Pancreas (tissue), 10 donors: ENCODE measurements at regions not wholly inside any gene's neighbourhood (a gene's known extent, or its start where the extent isn't known, plus 50 kb on each side); places are given as distances from the start of the nearest gene placed in this dataset.
A peak's percentile ranks its signal among the peaks of the same experiment; 100 is the strongest.

Source experiments
- ATAC-seq, 4 donors: fragments of 200-7000 bp; cut with Tn5 transposase; one replicate each; pipeline versions ENCODE4 v1.8.0 to v1.9.1; 2020; ENCODE audit warnings: mild to moderate bottlenecking in 4 of 4, moderate library complexity in 4 of 4
- DNase-seq, 6 donors: peaks; one replicate each; pipeline ENCODE4 v3.0.0-alpha.2; 2020
- FAIRE-seq: peaks from 2 replicates; lab custom pipeline; 2012; peaks lifted over from hg19 to GRCh38; lab: Jason Lieb, UNC
- H3K27ac ChIP-seq, 4 donors: fragments of 200-600 bp; sonication (generic); 1 replicate in 3 of 4; 2 replicates in 1 of 4; pipeline versions ENCODE4 v1.5.0 to v1.8.0; 2020
- H3K27me3 ChIP-seq, 4 donors: fragments of 200-600 bp; one replicate each; pipeline ENCODE4 v1.8.0; 2021
- H3K36me3 ChIP-seq, 3 donors: fragments of 200-600 bp; sonication (generic) in 1 of 3; one replicate each; pipeline versions ENCODE4 v1.5.0 to v1.8.0; 2020 to 2021
- H3K4me1 ChIP-seq, 3 donors: fragments of 200-600 bp; one replicate each; pipeline ENCODE4 v1.8.0; 2021
- H3K4me3 ChIP-seq, 4 donors: fragments of 200-600 bp; sonication (generic) in 2 of 4; one replicate each; pipeline versions ENCODE4 v1.5.0 to v1.8.0; 2020 to 2021
- H3K9me3 ChIP-seq, 4 donors: fragments of 200-600 bp; one replicate each; pipeline ENCODE4 v1.8.0; 2021
- WGBS, 2 donors: extraction: QIAGEN DNeasy Blood & Tissue Kit; methylation state at CpG; one replicate each; pipeline ENCODE4 v1.1.7; 2013; 5-methylcytosine and 5-hydroxymethylcytosine counted together
- intact Hi-C, 3 donors: fragments of 100-400 bp; cut with DNase I; formaldehyde crosslinking; loops; one replicate each; pipeline versions ENCODE4 v1.11.1 to v1.14.2; 2022
- TF ChIP-seq, protein P1 (sequence below), 4 donors: fragments of 200-600 bp; sonication (generic) in 3 of 4; IDR thresholded peaks; one replicate each; pipeline versions ENCODE4 v1.5.0 to v1.8.0; 2021; ENCODE audit warnings: antibody characterized with exemption in 4 of 4
- donor health status: healthy with polysubstance abuse.
- donor health status: DM: no; HTN: no; CAD: no; lungs with moderate emphysema.
- donor health status: DM: no; HTN: no; CAD: no.
- donor health status: control.
- donor health status: control.
- donor health status: Bipolar disorder and iron deficiency.
- donor health status: DM: yes; HTN: yes; CAD: no.
- donor health status: DM: no; HTN: no; CAD: no.
- donor health status: DM: no; HTN: no; CAD: no.
- donor health status: DM: yes; HTN: yes; CAD: no.

DNA sequence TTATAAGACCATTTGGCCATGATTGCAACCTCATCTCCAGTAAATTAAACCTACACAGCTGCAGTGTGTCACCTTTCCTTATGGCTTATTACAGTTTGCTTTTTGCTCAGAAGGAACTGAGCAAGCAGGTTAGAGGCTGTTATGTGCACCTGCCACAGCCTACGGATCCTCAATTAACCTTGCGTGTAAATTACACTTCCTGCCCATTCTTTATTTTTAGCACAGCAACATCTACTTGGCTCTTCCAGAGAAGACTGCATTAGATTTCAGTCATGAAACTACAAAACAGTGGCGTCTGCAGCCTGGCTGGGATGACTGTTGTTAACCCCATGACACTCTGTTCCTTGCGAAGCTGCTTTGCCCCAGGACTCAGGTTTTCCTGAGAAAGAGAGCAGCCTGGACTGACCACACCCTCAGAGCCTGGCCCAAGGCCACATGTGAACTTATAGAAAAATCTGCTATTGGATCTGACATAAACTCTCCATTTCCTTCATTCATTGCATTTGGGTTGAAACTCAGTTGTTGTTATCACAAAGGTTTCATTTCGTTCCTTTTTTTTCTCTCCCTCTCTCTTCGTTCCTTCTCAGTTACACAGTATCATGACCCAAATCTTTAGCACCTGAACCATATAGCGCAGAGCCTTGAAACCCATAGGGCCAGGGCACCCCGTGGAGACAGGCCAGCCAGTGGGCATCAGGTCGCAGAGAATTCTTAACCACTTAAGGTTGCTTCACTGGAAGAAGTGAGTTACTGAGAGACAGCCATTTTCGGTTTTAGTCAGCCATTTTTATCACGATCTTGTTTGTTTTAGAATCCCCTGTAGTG, 138.6 kb downstream of the PALM2AKAP2 start:
- no peak for DNase-seq
- Histone ChIP-seq H3K36me3 (no peaks in the 10 kb centered on the region), H3K9me3 (no peaks in the 10 kb centered on the region), H3K4me1 (no peaks in the 10 kb centered on the region), H3K27ac (no peak overlapping the region), H3K27me3 (no peaks in the 10 kb centered on the region), H3K4me3 (no peak overlapping the region)
- ATAC-seq: peak in 2 of 4 donors; percentile 45 to 67
- FAIRE-seq: no peak
- intact Hi-C loops: no loop called here
- TF ChIP-seq, protein P1, sequence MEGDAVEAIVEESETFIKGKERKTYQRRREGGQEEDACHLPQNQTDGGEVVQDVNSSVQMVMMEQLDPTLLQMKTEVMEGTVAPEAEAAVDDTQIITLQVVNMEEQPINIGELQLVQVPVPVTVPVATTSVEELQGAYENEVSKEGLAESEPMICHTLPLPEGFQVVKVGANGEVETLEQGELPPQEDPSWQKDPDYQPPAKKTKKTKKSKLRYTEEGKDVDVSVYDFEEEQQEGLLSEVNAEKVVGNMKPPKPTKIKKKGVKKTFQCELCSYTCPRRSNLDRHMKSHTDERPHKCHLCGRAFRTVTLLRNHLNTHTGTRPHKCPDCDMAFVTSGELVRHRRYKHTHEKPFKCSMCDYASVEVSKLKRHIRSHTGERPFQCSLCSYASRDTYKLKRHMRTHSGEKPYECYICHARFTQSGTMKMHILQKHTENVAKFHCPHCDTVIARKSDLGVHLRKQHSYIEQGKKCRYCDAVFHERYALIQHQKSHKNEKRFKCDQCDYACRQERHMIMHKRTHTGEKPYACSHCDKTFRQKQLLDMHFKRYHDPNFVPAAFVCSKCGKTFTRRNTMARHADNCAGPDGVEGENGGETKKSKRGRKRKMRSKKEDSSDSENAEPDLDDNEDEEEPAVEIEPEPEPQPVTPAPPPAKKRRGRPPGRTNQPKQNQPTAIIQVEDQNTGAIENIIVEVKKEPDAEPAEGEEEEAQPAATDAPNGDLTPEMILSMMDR (IDR thresholded peaks at IDR 0.05): no peak
- 78 to 79% methylated on average over 11 of the region's 11 CpGs for WGBS, 2 donors

DNA sequence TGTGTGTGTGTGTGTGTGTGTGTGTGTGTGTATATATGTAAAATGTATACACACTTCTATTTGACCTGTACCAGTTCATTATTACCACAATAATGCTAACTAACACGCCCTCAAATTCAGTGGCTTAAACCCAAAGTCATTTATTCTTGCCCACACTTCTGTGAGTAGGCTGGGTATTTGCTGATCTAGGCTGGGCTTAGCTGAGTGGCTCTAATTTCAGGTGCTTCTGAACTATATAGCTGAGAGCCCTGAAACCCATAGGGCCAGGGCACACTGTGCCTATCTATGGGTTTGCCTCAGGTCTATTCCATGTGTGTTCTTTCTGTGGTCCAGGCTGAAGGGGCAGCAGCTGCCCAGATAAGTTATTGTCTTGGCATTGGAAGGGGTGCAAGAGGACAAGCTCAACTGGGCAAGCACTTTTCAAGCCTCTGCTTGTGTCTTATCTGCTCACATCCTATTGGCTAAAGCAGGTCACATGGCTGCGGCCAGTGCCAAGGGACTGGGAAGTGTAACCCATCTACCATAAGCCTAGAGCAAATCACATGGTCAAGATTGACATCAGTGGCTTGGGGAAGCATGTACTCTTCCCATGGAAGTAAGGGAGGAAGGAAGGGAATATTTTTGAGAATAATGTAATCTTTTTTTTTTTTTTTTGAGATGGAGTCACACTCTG, 139.9 kb downstream of the PALM2AKAP2 start:
- Histone ChIP-seq H3K4me1 (no peaks in the 10 kb centered on the region), H3K27ac (no peak overlapping the region), H3K36me3 (no peaks in the 10 kb centered on the region), H3K9me3 (no peaks in the 10 kb centered on the region), H3K4me3 (no peak overlapping the region), H3K27me3 (no peaks in the 10 kb centered on the region)
- TF ChIP-seq, protein P1 (IDR thresholded peaks at IDR 0.05): no peak
- intact Hi-C loops: no loop called here
- ATAC-seq: no peak
- WGBS, 2 donors: 91 to 100% methylated on average over 2 of the region's 2 CpGs
- DNase-seq: no peak
- FAIRE-seq: no peak

DNA sequence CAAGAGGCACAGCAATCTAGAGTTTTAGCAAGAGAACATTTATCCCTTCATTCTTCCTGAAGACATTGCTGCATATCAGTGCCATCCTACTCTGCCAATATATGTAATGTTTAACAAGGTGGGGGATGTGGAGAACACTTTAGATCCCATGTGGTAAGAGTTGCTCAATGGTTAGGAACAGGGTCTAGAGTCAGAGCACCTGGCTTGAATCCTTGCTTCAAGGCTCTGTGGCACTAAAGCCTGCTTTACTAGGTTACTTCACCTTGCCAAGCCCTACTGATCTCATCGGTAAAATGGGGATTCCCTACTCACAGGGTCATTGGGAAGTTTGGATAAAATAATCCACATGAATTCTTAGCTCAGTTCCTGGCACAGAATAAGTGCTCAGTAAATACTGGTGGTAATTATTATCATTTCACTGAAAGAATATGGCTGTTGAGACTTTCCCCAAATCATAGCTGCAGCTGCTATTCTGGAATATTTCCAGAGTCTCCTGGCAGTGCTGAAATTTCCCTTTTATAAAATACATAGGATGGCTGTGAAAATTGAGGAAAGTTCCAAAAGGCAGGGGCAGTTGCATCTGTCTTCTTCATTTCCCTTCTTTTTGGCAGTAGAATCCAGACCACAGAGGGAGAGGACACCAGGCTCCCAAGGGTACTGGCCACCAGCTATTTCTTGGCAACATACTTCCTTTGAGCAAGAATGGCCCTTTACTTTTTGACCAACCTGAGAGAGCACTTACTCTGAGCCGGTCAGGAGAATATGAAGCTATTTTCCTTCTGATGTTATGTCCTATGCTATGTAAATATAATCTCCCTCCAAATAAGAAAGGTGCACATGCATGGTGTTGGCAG, 142.8 kb downstream of the PALM2AKAP2 start:
- Histone ChIP-seq H3K4me1 (no peaks in the 10 kb centered on the region), H3K36me3 (no peaks in the 10 kb centered on the region), H3K27me3 (no peaks in the 10 kb centered on the region), H3K9me3 (no peaks in the 10 kb centered on the region), H3K27ac (no peak overlapping the region), H3K4me3 (no peak overlapping the region)
- peak in 1 of 4 donors; percentile 51 for ATAC-seq
- TF ChIP-seq, protein P1 (IDR thresholded peaks at IDR 0.05): no peak
- FAIRE-seq: no peak
- intact Hi-C loops: no loop called here
- 58 to 72% methylated on average over 2 of the region's 2 CpGs for WGBS, 2 donors
- DNase-seq: no peak

DNA sequence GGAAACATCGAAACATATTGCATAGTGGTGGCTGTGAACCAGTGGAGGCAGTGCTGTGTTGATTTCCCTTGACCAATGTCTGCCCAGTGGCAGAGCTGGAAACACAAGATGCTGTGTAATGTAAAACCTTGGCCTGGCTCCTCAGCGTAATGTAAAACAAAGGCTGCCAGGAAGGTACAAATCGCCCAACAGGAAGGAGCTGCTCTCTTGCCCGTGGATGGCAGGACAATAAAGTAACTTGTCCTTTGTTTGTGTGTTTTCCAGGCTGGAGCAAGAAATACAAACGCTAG, 143.4 kb downstream of the PALM2AKAP2 start:
- DNase-seq: no peak
- Histone ChIP-seq H3K36me3 (no peaks in the 10 kb centered on the region), H3K4me1 (no peaks in the 10 kb centered on the region), H3K27me3 (no peaks in the 10 kb centered on the region), H3K27ac (no peak overlapping the region), H3K4me3 (no peak overlapping the region), H3K9me3 (no peaks in the 10 kb centered on the region)
- intact Hi-C loops: no loop called here
- TF ChIP-seq, protein P1 (IDR thresholded peaks at IDR 0.05): no peak
- FAIRE-seq: no peak
- 77 to 79% methylated on average over 5 of the region's 5 CpGs for WGBS, 2 donors
- ATAC-seq: no peak
